ENCODE measurements at regions not wholly inside any gene's neighbourhood (a gene's known extent, or its start where the extent isn't known, plus 50 kb on each side); places are given as distances from the start of the nearest gene placed in this dataset.
"Not testable (repeated sequence)": the region's sequence is repeated elsewhere in the genome, so short reads cannot be mapped to it uniquely, and the experiment has no call there.

DNA sequence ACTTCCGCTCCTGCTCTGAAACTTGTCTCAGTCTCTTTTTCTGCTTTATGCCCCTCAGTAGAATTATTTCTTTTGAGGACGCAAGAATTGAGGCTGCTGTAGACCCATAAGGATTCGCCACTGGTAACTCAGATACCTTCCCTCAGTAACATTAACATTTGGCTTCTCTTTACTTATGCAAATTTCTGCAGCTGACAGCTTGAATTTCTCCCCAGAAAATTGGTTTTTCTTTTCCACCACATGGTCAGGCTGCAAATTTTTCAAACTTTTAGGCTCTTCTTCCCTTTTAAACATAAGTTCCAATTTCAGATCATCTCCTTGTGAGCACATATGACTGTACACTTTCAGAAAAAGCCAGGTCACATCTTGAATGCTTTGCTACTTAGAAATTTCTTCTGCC lies 839.3 kb upstream of the GRIA3 start:
- DNase-seq (ENCODE audit: low read depth), result no peak

DNA sequence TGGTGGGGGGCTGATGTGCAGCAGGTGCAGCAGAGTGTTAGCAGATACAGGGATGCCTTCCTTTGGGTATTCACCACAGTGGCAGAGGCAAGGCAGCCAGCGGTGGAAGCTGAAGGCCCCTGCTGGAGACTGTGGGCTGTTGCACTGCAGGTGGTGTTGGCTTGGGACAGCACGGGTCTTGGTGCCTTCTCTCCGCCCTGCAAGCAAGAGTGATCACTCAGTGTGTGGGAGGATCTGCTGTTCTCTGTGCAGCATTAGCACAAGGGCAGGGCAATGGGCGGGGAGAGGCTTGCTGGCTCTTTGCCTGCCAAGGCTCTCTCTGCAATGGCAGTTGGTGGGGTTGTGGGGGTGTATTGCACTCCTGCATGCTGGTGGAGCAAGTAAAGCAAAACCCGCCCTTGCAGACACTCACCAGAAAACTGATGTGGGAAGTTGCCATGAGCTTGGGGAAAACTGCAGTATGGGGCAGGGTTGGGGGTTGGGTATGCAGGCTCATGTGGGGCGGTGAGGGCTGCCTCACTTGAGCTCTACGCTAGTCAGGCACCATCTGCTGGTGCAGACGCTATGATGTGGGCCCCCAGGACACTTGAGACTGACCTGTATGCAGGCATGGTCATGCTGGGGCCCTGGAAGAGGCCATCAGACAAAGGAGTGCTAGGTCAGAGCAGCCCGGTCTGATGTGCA lies 820.8 kb upstream of the GRIA3 start:
- no peak for DNase-seq (ENCODE audit: low read depth)

DNA sequence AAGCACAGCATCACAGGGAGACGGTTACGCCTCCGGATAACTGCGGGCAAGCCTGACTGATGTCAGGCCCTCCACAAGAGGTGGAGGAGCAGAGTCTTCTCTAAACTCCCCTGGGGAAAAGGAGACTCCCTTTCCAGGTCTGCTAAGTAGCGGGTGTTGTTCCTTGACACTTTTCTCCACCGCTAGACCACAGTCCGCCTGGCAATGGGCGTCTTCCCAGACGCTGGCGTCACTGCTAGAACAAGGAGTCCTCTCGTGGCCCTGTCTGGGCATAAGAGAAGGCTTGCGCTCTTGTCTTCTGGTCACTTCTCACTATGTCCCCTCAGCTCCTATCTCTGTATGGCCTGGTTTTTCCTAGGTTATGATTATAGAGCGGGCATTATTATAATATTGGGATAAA lies 808.5 kb upstream of the GRIA3 start:
- DNase-seq (ENCODE audit: low read depth), result not testable (repeated sequence)

DNA sequence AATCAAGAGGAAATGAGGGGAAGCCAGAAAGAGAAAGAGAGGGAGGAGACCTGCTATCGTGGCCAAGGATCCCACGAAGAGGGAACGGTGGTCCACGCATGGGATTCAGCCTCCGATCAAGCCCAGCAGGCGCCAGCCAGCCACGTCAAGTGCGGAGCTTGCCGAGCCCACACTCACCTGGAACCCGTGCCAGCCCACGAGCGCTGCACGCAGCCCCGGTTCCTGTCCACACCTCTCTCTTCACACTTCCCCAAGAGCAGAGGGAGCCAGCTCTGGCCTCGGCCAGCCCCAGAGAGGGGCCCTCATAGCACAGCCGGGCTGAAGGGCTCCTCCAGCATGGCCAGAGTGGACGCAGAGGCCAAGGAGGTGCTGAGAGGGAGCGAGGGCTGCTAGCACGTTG lies 795.1 kb upstream of the GRIA3 start:
- no peak for DNase-seq (ENCODE audit: low read depth)

DNA sequence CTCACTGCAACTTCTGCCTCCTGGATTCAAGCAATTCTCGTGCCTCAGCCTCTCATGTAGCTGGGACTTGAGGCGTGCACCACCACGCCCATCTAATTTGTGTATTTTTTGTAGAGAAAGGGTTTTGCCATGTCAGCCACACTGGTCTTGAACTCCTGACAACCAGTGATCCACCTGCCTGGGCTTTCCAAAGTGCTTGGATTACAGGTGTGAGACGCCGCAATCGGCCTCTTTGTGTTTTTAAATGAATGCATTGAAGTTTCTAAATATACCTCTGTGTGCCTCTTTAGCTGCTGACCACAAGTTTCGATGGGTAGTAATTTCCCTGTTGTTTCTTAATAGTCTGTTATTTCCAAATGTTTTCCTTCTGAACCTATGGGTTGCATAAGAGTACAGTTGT lies 765.3 kb upstream of the GRIA3 start:
- no peak for DNase-seq (ENCODE audit: low read depth)

DNA sequence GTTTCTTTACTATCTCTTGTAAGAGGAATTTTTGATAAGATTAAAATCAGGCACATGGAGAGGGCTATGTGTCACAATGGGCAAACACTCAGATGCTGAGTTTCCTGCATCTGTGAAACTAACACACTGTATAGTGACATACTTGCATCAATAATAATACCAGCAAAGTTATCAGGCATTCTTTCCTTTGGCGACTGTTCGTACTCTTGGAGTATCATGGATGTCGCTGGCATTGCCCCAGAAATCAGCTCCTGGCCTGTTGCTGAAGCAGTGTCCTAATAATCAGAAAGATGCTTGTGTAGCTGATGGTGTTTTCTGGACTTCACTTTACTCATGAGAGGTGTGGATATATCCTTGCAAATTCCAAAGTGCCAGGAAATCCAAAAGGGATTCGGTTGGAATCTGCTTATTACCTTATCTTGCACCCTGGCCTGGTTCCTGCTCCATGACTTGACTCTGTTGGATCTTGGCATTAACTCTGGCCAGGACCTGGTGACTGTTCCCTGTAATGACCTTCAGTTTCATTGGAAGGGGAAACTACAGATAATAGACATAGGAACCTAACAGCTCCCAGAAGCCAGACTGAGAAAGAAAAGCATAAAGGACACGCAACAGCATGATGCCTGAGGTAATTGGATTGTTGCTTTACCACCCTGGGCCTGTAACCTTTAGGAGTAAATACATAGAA lies 762.5 kb upstream of the GRIA3 start:
- DNase-seq (ENCODE audit: low read depth), result no peak

DNA sequence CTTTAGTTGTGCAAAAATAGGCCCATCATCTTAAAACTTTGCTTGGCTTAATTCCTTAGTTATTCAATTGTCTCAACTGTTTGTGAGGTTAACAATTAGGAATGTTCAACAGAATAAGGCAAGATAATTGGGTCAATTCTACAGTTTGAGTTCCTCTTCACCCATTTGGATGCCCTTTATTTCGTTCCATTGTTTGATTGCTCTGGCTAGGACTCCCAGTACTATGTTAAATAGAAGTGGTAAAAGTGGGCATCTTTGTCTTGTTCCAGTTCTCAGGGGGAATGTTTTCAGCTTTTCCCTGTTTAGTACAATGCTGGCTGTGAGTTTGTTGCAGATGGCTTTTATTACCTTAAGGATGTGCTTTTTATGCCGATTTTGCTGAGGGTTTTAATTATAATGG lies 761.5 kb upstream of the GRIA3 start:
- no peak for DNase-seq (ENCODE audit: low read depth)

DNA sequence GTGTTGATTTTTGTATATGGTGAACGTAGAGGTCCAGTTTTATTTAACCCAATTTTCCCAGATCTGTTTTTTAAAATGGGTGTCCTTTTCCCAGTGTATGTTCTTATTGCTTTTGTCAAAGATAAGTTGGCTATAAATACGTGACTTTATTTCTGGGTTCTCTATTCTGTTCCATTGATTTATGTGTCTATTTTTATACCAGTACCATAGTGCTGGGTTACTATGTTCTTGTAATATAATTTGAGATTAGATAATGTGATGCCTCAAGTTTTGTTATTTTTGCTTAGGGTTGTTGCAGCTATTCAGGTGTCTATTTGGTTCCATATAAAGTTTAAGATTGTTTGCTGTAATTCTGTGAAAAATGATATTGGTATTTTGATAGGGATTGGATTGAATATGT lies 749.1 kb upstream of the GRIA3 start:
- DNase-seq (ENCODE audit: low read depth), result no peak

DNA sequence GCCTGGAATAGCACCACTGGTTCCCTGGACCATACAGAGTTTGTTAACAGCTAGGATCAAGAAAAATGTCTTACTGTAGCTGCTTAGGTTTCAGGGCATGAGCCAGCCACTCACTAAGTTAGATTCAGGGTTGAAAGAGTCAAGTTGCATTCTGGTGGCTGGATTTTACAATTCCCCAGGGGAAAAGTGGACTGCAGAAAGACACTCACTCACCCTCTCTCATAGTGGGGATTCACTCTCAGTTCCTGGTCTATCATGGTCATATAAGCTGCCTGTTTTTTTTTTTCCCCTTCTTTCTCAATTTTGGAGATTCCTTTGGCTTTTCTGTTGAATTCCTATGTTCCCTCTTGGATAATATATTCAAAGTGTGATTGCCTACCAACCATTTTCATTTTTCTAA lies 744.2 kb upstream of the GRIA3 start:
- no peak for DNase-seq (ENCODE audit: low read depth)

DNA sequence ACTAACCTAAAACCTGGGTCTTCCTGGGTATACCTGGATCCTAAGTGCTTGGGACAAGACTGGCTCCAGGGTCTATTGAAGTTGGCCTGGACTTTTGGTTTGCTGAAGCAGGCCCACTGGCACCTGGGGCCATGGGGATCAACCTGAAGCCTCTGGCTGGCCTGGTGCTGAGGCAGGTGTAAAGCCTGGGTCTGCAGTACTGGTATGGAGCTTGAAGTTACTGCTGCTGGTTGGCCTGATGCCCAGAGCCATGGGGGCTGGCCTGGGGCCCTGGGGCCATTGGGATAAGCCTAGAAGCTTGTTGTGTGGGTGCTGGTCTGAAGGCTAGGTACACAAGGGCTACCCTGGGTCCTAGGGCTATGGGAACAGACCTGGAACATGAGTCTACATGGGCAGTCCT lies 743.2 kb upstream of the GRIA3 start:
- DNase-seq (ENCODE audit: low read depth), result no peak

DNA sequence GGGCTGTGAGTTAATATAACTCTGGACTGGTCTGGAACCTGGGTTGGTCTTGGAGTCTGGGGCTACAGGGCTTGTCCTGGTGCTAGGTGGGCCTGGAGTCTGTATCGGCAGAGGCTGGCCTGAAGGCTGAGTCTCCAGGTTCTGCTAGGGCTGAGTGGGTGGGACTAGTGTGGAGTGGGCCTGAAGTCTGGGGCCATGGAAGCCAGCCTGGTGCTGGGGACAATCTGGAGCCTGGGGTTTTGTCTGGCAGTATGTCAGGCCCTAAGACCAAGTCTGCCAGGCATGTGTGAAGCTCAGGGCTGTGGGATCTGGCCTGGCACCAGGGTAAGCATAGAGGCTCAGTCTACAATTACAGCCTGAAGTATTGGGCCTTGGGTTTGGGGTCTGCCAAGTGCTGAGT lies 742.6 kb upstream of the GRIA3 start:
- DNase-seq (ENCODE audit: low read depth), result no peak

DNA sequence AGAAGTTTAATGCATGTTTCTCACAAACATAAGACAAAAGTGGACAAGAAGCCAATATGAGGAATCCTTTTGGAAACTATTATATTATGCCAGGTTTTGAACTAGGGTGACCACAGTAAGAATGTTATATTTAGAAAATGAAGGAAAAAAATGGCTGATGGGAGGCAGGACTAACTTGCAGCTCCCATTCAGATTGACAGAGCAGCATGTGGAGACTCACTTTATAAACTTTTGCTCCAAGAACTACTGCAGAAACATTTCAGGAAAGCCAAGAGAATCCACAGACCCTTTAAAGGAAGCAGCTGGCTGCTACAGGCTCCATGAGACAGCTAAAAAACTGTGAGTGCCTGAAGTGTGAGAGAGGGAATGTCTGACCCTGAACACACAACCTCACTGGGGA lies 738.6 kb upstream of the GRIA3 start:
- peak; percentile 28 for DNase-seq (ENCODE audit: low read depth)

DNA sequence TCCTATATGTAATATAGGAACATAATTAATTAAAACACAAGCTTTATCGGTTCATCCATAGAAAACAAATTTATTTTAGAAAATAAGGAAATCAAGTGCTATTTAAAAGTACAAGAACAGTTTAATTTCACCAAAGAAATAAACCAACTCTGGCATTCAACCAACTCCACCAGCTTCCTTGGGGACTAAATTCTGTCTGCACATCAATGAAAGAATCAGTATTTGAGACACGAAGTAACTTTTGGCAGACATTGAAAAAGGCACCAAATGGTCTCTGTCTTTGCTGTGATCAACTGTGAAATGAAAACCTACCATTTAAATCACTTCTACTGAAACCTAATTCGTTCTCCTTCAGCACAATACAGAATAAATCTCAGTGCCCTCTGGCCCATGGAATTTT lies 719.7 kb upstream of the GRIA3 start:
- no peak for DNase-seq (ENCODE audit: low read depth)

DNA sequence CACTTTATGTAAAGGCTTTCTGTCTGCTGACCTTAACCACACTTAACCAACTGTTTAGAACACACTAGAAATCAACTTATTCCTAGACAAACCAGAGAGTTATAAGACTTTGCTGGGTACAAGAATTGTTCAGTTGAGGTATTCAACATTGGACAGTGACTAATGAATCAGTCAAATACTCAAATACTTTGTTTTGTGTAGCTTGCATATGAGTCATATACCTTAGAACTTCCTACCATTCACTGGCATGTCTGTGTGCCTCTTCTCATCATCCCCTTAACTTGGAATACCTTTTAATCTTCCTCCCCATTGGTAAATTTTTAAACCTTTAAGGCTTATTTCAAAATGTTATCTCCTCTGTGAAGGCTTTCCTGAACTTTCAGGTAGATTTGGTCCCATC lies 708.8 kb upstream of the GRIA3 start:
- no peak for DNase-seq (ENCODE audit: low read depth)

DNA sequence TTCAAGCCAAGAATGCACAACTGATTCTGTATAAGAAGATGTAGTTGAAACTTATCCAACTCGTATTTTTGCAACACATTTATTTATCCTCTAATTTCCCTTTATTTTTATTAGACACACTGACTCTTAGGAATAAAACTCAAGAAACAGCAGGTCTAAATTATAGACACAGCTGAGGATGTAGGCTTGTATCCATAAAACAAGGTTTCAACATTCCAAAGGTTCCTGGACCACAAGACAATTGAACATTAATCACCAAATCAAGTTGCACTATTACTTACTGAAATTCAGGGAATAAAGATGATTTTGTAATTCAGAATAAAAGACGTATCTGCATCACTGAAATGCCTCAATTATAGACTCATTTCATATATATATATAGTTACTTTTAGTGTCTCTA lies 683.5 kb upstream of the GRIA3 start:
- peak; percentile 1 for DNase-seq (ENCODE audit: low read depth)

DNA sequence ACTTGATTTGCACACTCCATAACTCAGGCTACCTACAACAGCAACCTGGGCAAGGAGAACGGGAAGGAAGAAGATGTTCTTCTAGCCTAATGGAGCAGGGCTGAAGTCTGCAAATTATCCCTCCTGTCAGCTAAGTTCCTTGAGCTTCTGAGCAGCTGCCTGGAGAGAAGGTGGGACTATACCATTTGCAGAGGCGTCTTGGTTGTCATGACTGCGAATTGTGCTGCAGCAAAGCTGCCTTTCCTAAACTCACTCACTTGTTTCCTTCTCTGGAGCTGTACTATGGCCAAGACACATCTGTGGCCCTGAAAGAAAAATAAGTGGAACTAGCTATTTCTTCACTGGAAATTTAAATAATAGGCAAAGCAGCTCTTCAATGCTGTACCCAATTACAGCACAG lies 682.4 kb upstream of the GRIA3 start:
- peak; percentile 2 for DNase-seq (ENCODE audit: low read depth)

DNA sequence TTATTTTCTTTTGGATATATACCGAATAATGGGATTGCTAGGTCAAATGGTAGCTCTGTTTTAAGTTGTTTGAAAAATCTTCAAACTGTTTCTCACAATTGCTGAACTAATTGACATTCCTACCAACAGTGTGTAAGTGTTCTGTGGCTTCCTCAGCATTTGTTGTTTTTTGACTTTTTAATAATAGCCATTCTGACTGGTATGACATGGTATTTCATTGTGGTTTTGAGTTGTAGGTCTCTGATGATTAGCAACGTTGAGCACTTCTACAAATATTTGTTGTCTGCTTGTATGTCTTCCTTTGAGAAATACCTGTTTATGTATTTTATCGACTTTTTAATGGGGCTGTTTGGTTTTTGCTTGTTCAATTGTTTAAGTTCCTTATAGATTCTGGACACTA lies 680.1 kb upstream of the GRIA3 start:
- DNase-seq (ENCODE audit: low read depth), result no peak

DNA sequence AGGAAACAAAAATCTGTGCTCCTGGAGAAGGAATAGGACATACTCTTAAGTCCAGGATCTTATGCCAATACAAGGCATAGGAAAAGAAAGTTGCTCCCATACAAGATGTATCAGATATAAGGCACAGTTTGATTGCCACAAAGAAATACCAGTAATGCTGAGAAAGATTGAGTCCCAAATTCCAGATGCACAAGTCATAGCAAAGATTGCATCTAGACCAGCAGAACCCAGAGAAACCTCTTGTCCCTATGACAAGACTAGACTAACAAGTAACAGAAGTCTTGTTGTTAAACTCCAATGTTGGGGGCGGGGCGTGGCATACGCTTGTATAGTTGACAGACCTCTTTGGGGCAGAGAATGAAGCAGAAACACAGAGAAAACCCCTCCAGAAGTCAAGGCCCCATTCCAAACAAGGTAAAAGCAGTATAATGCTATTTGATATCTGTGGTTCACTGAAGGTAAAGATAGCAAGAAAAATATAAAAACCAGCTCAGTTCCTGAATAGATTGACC lies 671.5 kb upstream of the GRIA3 start:
- no peak for DNase-seq (ENCODE audit: low read depth)

DNA sequence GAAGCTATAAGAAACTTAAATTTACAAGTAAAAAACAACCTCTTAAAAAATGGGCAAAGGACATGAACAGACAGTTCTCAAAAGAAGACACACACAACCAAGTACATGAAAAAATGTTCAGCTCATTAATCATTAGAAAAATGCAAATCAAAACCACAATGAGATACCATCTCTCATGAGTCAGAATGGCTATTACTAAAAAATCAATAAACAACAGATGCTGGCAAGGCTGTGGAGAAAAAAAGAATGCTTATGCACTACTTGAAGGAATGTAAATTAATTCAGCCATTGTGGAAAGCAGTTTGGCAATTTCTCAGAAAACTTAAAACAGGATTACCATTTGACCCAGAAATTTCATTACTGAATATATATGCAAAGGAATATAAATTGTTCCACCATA lies 666.3 kb upstream of the GRIA3 start:
- no peak for DNase-seq (ENCODE audit: low read depth)

DNA sequence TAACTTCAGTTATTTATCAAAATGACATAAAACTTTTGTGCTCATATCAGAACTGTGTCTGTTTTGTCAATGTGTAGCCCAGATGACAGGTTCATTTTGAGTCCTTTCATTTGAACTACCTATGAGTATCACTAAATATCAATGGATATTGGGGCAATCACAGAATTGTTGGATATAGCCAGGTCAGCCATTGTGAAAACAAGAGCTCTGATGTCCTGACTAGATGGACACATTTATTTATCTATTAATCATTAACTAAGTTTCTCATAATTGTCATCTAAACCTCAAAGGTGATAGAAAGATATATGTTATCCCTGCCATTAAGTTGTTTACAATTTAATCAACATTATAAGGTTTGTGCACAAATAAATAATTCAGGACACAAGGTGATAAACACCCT lies 638.3 kb upstream of the GRIA3 start:
- DNase-seq (ENCODE audit: low read depth), result no peak

DNA sequence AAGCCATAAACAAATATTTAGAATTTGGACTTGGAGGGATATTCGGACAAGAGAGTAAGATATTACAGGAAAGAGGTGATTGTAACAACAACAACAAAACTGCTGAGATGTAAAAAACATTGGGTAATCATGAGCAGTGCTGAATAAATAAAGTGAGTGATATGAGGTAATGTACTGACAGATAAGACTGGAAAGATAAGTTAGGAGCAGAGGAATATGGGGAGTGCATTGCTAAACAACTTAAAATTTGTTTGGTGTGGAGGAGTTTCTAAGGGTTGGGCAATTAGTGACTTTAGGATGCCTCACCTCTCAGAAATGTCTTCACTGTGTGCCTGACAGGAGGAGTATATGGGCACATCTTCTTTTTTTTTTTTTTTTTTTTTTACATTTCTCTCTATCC lies 637.8 kb upstream of the GRIA3 start:
- DNase-seq (ENCODE audit: low read depth), result no peak

DNA sequence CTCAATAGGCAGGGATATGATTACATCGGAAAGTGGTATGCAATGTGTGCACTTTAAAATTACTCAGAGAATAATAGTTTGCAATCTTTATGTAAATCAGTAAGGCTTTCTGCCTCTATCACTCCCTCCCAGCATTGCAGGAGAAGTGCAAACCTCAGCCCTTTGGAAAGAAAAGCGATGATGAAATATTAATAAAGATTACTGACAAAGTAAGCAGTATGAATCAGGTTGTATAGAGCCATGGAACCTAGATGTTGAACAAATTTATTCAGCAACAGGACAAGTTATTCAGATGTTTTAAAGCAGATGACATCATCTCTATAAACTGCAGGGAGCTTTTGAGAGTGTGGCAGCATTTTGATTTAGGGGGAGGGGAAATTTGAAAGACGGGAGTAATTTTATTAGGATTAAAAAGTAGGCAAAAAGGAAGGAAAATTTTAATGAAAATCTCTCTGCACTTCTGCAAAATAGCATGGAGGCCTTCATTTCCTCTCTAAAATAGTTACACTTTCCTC lies 631.7 kb upstream of the GRIA3 start:
- DNase-seq (ENCODE audit: low read depth), result no peak

DNA sequence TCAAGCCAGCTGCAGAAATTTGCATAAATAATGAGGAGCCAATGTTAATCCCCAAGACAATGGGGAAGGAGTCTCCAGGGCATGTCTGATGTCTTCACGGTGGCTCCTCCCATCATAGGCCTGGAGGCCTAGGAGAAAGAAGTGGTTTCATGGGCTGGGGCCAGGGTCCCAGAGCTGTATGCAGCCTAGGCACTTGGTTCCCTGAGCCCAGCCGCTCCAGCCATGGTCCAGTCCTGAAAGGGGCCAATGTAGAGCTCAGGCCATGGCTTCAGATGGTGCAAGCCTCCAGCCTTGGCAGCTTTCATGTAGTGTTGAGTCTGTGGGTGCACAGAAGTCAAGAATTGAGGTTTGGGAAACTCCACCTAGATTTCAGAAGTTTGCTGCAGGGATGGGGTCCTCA lies 628.2 kb upstream of the GRIA3 start:
- DNase-seq (ENCODE audit: low read depth), result no peak

DNA sequence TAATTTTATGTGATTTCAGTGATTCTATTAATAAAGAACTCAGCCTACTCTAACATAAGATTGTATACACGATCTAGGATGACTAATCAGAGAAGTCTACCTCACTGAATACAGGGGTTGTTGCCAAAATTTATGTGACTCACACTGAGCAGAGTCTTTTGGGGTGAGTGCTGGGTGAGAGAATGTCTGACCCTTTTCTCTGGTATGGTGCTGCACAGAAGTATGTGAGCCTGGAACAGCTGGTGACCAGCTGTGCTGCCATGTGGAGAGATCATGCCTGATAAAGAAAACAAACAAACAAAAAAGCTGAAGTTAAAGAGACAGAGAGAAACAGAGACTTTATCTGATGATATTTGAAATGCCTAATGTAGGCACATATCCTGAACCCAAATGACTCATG lies 618.1 kb upstream of the GRIA3 start:
- no peak for DNase-seq (ENCODE audit: low read depth)
